ENCODE measurements at regions not wholly inside any gene's neighbourhood (a gene's known extent, or its start where the extent isn't known, plus 50 kb on each side); places are given as distances from the start of the nearest gene placed in this dataset.

GRCh38 chr1:116266864-116267212 lies 106.2 kb upstream of the ATP1A1 start:
- Mint-ChIP-seq H3K36me3 (ENCODE audit: low read depth) (no peaks in the 10 kb centered on the region), H3K27ac (ENCODE audit: unreplicated experiment) (no peak overlapping the region), H3K9me3 (ENCODE audit: low read depth) (no peaks in the 10 kb centered on the region), H3K4me3 (ENCODE audit: unreplicated experiment) (no peak overlapping the region), H3K27me3 (ENCODE audit: low read depth) (peaks cover 3% of the 10 kb centered on the region), H3K4me1 (ENCODE audit: low read depth) (peaks cover 6% of the 10 kb centered on the region)
- DNase-seq (ENCODE audit: low spot score) = no peak
- no peak for TF ChIP-seq CTCF (IDR thresholded peaks at IDR 0.05)

GRCh38 chr1:116268211-116268610 lies 104.8 kb upstream of the ATP1A1 start:
- H3K9me3 Mint-ChIP-seq (ENCODE audit: low read depth) = no peaks in the 10 kb centered on the region
- no peak overlapping the region for H3K4me3 Mint-ChIP-seq (ENCODE audit: unreplicated experiment)
- no peak overlapping the region for H3K27ac Mint-ChIP-seq (ENCODE audit: unreplicated experiment)
- H3K4me1 Mint-ChIP-seq (ENCODE audit: low read depth) = peaks cover 6% of the 10 kb centered on the region
- no peaks in the 10 kb centered on the region for H3K36me3 Mint-ChIP-seq (ENCODE audit: low read depth)
- TF ChIP-seq CTCF (IDR thresholded peaks at IDR 0.05) = no peak
- H3K27me3 Mint-ChIP-seq (ENCODE audit: low read depth) = peaks cover 1% of the 10 kb centered on the region
- no peak for DNase-seq (ENCODE audit: low spot score)

- H3K4me3 Mint-ChIP-seq (ENCODE audit: unreplicated experiment) = no peak overlapping the region
- no peaks in the 10 kb centered on the region for H3K9me3 Mint-ChIP-seq (ENCODE audit: low read depth)
- no peak for TF ChIP-seq CTCF (IDR thresholded peaks at IDR 0.05)
- no peak overlapping the region for H3K27ac Mint-ChIP-seq (ENCODE audit: unreplicated experiment)
- peaks cover 8% of the 10 kb centered on the region for H3K27me3 Mint-ChIP-seq (ENCODE audit: low read depth)
- peaks cover 6% of the 10 kb centered on the region for H3K4me1 Mint-ChIP-seq (ENCODE audit: low read depth)
- no peaks in the 10 kb centered on the region for H3K36me3 Mint-ChIP-seq (ENCODE audit: low read depth)
- no peak for DNase-seq (ENCODE audit: low spot score)
Measured at GRCh38 chr1:116270316-116271057, 102.6 kb upstream of the ATP1A1 start.

GRCh38 chr1:116273042-116273783 lies 99.8 kb upstream of the ATP1A1 start:
- TF ChIP-seq CTCF (IDR thresholded peaks at IDR 0.05) = no peak
- H3K9me3 Mint-ChIP-seq (ENCODE audit: low read depth) = no peaks in the 10 kb centered on the region
- peaks cover 2% of the 10 kb centered on the region for H3K4me1 Mint-ChIP-seq (ENCODE audit: low read depth)
- H3K4me3 Mint-ChIP-seq (ENCODE audit: unreplicated experiment) = no peak overlapping the region
- H3K27ac Mint-ChIP-seq (ENCODE audit: unreplicated experiment) = no peak overlapping the region
- peaks cover 15% of the 10 kb centered on the region for H3K27me3 Mint-ChIP-seq (ENCODE audit: low read depth)
- no peak for DNase-seq (ENCODE audit: low spot score)
- no peaks in the 10 kb centered on the region for H3K36me3 Mint-ChIP-seq (ENCODE audit: low read depth)

GRCh38 chr1:116276532-116276931 lies 96.5 kb upstream of the ATP1A1 start:
- DNase-seq (ENCODE audit: low spot score) = no peak
- peaks cover 3% of the 10 kb centered on the region for H3K9me3 Mint-ChIP-seq (ENCODE audit: low read depth)
- H3K27ac Mint-ChIP-seq (ENCODE audit: unreplicated experiment) = no peak overlapping the region
- no peak overlapping the region for H3K4me3 Mint-ChIP-seq (ENCODE audit: unreplicated experiment)
- no peaks in the 10 kb centered on the region for H3K4me1 Mint-ChIP-seq (ENCODE audit: low read depth)
- no peaks in the 10 kb centered on the region for H3K36me3 Mint-ChIP-seq (ENCODE audit: low read depth)
- peaks cover 34% of the 10 kb centered on the region for H3K27me3 Mint-ChIP-seq (ENCODE audit: low read depth)
- no peak for TF ChIP-seq CTCF (IDR thresholded peaks at IDR 0.05)
